T-cell (primary cell): ENCODE measurements at regions not wholly inside any gene's neighbourhood (a gene's known extent, or its start where the extent isn't known, plus 50 kb on each side); places are given as distances from the start of the nearest gene placed in this dataset.
"Not testable (repeated sequence)": the region's sequence is repeated elsewhere in the genome, so short reads cannot be mapped to it uniquely, and the experiment has no call there.

Source experiments
- ATAC-seq, 4 experiments: fragments of 200-7000 bp in 3 of 4; fragments of 150-1000 bp in 1 of 4; cut with Tn5 transposase; replicated peaks in 1 of 4; 1 replicate in 3 of 4; 2 replicates in 1 of 4; pipeline ENCODE4 v1.10.0; 2021; ENCODE audit warnings: moderate library complexity in 3 of 4, mild to moderate bottlenecking in 2 of 4, moderate number of reproducible peaks in 1 of 4
- CTCF ChIA-PET, 2 donors: fragments of 300-600 bp; sonication (Branson Sonifier 250); formaldehyde crosslinking; loops; one replicate each; lab custom pipeline; 2022; ENCODE audit warnings: antibody characterized with exemption in 2 of 2; lab: Charles Lee
- POLR2A ChIA-PET, 2 donors: fragments of 300-600 bp; sonication (Branson Sonifier 250); formaldehyde crosslinking; loops; one replicate each; lab custom pipeline; 2022; ENCODE audit warnings: antibody characterized with exemption in 2 of 2; lab: Charles Lee
- DNase-seq, 35 experiments: peaks; one replicate each; pipeline versions ENCODE4 v3.0.0 to v3.0.0-alpha.2; 2013 to 2023
- H3K27ac ChIP-seq: one replicate; pipeline ENCODE4 v1.5.1; 2013; ENCODE audit warnings: low read length
- H3K27me3 ChIP-seq, 2 experiments: replicated peaks in 1 of 2; 1 replicate in 1 of 2; 2 replicates in 1 of 2; pipeline versions ENCODE4 v1.6.1 to v1.7.0; 2013; ENCODE audit warnings: low read length in 1 of 2, mixed read lengths in 1 of 2; ENCODE audit not compliant: control insufficient read depth in 2 of 2, insufficient read depth in 2 of 2; ENCODE audit errors: extremely low read depth in 1 of 2
- H3K36me3 ChIP-seq, 2 donors: 1 replicate in 1 of 2; 2 replicates in 1 of 2; pipeline versions ENCODE4 v1.6.1 to v1.7.0; 2013; ENCODE audit warnings: low read length in 1 of 2; ENCODE audit not compliant: control insufficient read depth in 2 of 2, insufficient read depth in 1 of 2; ENCODE audit errors: extremely low read depth in 1 of 2
- H3K4me1 ChIP-seq, 2 experiments: 1 replicate in 1 of 2; 2 replicates in 1 of 2; pipeline versions ENCODE4 v1.6.1 to v1.7.0; 2013; ENCODE audit warnings: low read length in 2 of 2, mixed read lengths in 1 of 2; ENCODE audit not compliant: insufficient read depth in 2 of 2, control insufficient read depth in 1 of 2; ENCODE audit errors: extremely low read depth in 1 of 2
- H3K4me3 ChIP-seq, 2 donors: 1 replicate in 1 of 2; 2 replicates in 1 of 2; pipeline versions ENCODE4 v1.5.1 to v1.7.0; 2013; ENCODE audit warnings: mild to moderate bottlenecking in 2 of 2, low read length in 1 of 2, moderate library complexity in 1 of 2; ENCODE audit not compliant: control insufficient read depth in 1 of 2; ENCODE audit errors: extremely low read depth in 1 of 2
- H3K9me3 ChIP-seq: 2 replicates; pipeline ENCODE4 v1.7.0; 2013
- H3K27ac Mint-ChIP-seq, 2 donors: one replicate each; pipeline ENCODE4 v1.8.0; 2020 to 2021; ENCODE audit warnings: mild to moderate bottlenecking in 2 of 2, mixed read lengths in 2 of 2
- H3K27me3 Mint-ChIP-seq, 2 donors: one replicate each; pipeline ENCODE4 v1.8.0; 2021 to 2022; ENCODE audit warnings: mixed read lengths in 2 of 2
- H3K36me3 Mint-ChIP-seq: one replicate; pipeline ENCODE4 v1.8.0; 2021; ENCODE audit warnings: mixed read lengths
- H3K4me1 Mint-ChIP-seq, 3 donors: one replicate each; pipeline ENCODE4 v1.8.0; 2020 to 2022; ENCODE audit warnings: mixed read lengths in 3 of 3, mild to moderate bottlenecking in 1 of 3
- H3K4me3 Mint-ChIP-seq, 3 donors: one replicate each; pipeline ENCODE4 v1.8.0; 2020 to 2022; ENCODE audit warnings: mild to moderate bottlenecking in 3 of 3, mixed read lengths in 3 of 3, moderate library complexity in 3 of 3
- H3K9me3 Mint-ChIP-seq, 3 donors: one replicate each; pipeline ENCODE4 v1.8.0; 2020 to 2022; ENCODE audit warnings: mixed read lengths in 3 of 3
- WGBS: methylation state at CpG from one replicate; pipeline ENCODE4 v1.1.5; 2013; ENCODE audit warnings: missing lambda C conversion rate; ENCODE audit not compliant: insufficient coverage; 5-methylcytosine and 5-hydroxymethylcytosine counted together

- H3K27me3 ChIP-seq, result no peaks in the 10 kb centered on the region
- no peak for DNase-seq
- WGBS, result no CpG with 5 or more reads among the region's 1 CpG
- Mint-ChIP-seq H3K27ac (no peak overlapping the region), H3K4me3 (no peak overlapping the region), H3K36me3 (no peaks in the 10 kb centered on the region), H3K4me1 (no peaks in the 10 kb centered on the region), H3K27me3 (no peaks in the 10 kb centered on the region), H3K9me3 (peaks cover 2 to 18% (median 5%) of the 10 kb centered on the region in 3 donors)
- no peak overlapping the region for H3K27ac ChIP-seq
- no peaks in the 10 kb centered on the region for H3K9me3 ChIP-seq
- H3K4me1 ChIP-seq, result no peaks in the 10 kb centered on the region
- no peak for ATAC-seq
- H3K36me3 ChIP-seq, result no peaks in the 10 kb centered on the region
- no peak overlapping the region for H3K4me3 ChIP-seq
- ChIA-PET CTCF (no interaction called here), POLR2A (no interaction called here)
Measured at GRCh38 chr13:85985797-85986196, 186.6 kb upstream of the SLITRK6 start.

GRCh38 chr13:85982102-85982501 lies 182.9 kb upstream of the SLITRK6 start:
- Histone ChIP-seq H3K4me3 (no peak overlapping the region), H3K4me1 (no peaks in the 10 kb centered on the region), H3K36me3 (no peaks in the 10 kb centered on the region), H3K27ac (no peak overlapping the region), H3K9me3 (no peaks in the 10 kb centered on the region), H3K27me3 (no peaks in the 10 kb centered on the region)
- Mint-ChIP-seq H3K9me3 (peaks cover 9 to 21% (median 9%) of the 10 kb centered on the region in 3 donors), H3K36me3 (no peaks in the 10 kb centered on the region), H3K27ac (no peak overlapping the region), H3K27me3 (no peaks in the 10 kb centered on the region), H3K4me3 (no peak overlapping the region), H3K4me1 (no peaks in the 10 kb centered on the region)
- CTCF ChIA-PET, result no interaction called here
- no peak for DNase-seq
- WGBS, result no CpG with 5 or more reads among the region's 3 CpGs
- no peak for ATAC-seq
- POLR2A ChIA-PET, result interaction anchor here in 1 of 2 donors (0.7 kb wide), 1 partner anchor 11 kb away, joined by 3 read pairs; no protein-coding TSS in a partner anchor

GRCh38 chr13:85980447-85980846 lies 181.2 kb upstream of the SLITRK6 start:
- H3K4me3 ChIP-seq, CTCF ChIA-PET, H3K4me1 Mint-ChIP-seq, H3K9me3 ChIP-seq, H3K36me3 ChIP-seq, H3K36me3 Mint-ChIP-seq, ATAC-seq, H3K4me3 Mint-ChIP-seq, DNase-seq, H3K4me1 ChIP-seq, H3K27me3 Mint-ChIP-seq, H3K27me3 ChIP-seq, H3K27ac ChIP-seq, H3K27ac Mint-ChIP-seq, POLR2A ChIA-PET: not testable (repeated sequence)
- WGBS, result no CpG with 5 or more reads among the region's 1 CpG
- H3K9me3 Mint-ChIP-seq, result peaks cover 7 to 26% (median 9%) of the 10 kb centered on the region in 3 donors

GRCh38 chr13:85976242-85976641 lies 177.0 kb upstream of the SLITRK6 start:
- H3K4me3 Mint-ChIP-seq, result no peak overlapping the region
- Histone ChIP-seq H3K27me3 (no peaks in the 10 kb centered on the region), H3K4me3 (no peak overlapping the region), H3K36me3 (no peaks in the 10 kb centered on the region), H3K4me1 (no peaks in the 10 kb centered on the region), H3K27ac (no peak overlapping the region), H3K9me3 (no peaks in the 10 kb centered on the region)
- no peak overlapping the region for H3K27ac Mint-ChIP-seq
- 100% methylated on average over 1 of the region's 4 CpGs for WGBS
- ChIA-PET CTCF (no interaction called here), POLR2A (no interaction called here)
- H3K4me1 Mint-ChIP-seq, result no peaks in the 10 kb centered on the region
- H3K36me3 Mint-ChIP-seq, result no peaks in the 10 kb centered on the region
- ATAC-seq (no peak), DNase-seq (no peak)
- H3K9me3 Mint-ChIP-seq, result peaks cover 13 to 26% (median 16%) of the 10 kb centered on the region in 3 donors
- H3K27me3 Mint-ChIP-seq, result no peaks in the 10 kb centered on the region

- Mint-ChIP-seq H3K27me3 (no peaks in the 10 kb centered on the region), H3K36me3 (no peaks in the 10 kb centered on the region), H3K9me3 (peaks cover 6 to 22% (median 7%) of the 10 kb centered on the region in 3 donors), H3K4me3 (no peak overlapping the region), H3K27ac (no peak overlapping the region), H3K4me1 (no peaks in the 10 kb centered on the region)
- WGBS, result no CpG with 5 or more reads among the region's 4 CpGs
- Histone ChIP-seq H3K27ac (no peak overlapping the region), H3K27me3 (no peaks in the 10 kb centered on the region), H3K4me1 (no peaks in the 10 kb centered on the region), H3K36me3 (no peaks in the 10 kb centered on the region), H3K9me3 (no peaks in the 10 kb centered on the region), H3K4me3 (no peak overlapping the region)
- ChIA-PET CTCF (no interaction called here), POLR2A (no interaction called here)
- ATAC-seq (no peak), DNase-seq (no peak)
Measured at GRCh38 chr13:85974608-85975366, 175.6 kb upstream of the SLITRK6 start.

GRCh38 chr13:85970727-85971126 lies 171.5 kb upstream of the SLITRK6 start:
- no peaks in the 10 kb centered on the region for H3K27me3 ChIP-seq
- Mint-ChIP-seq H3K4me1 (no peaks in the 10 kb centered on the region), H3K4me3 (no peak overlapping the region), H3K27me3 (no peaks in the 10 kb centered on the region), H3K9me3 (peaks cover 7 to 8% (median 7%) of the 10 kb centered on the region in 3 donors), H3K27ac (no peak overlapping the region), H3K36me3 (no peaks in the 10 kb centered on the region)
- DNase-seq (no peak), ATAC-seq (no peak)
- ChIA-PET CTCF (no interaction called here), POLR2A (interaction anchor here in 1 of 2 donors (0.6 kb wide), 1 partner anchor 12 kb away, joined by 3 read pairs; no protein-coding TSS in a partner anchor)
- no peak overlapping the region for H3K27ac ChIP-seq
- no peaks in the 10 kb centered on the region for H3K36me3 ChIP-seq
- no peaks in the 10 kb centered on the region for H3K9me3 ChIP-seq
- H3K4me3 ChIP-seq, result no peak overlapping the region
- no peaks in the 10 kb centered on the region for H3K4me1 ChIP-seq
